Activated T-cell treated with anti-CD3 and anti-CD28 coated beads, Interleukin-2, amount 50 U/mL, for 24 hours (primary cell): ENCODE measurements at regions not wholly inside any gene's neighbourhood (a gene's known extent, or its start where the extent isn't known, plus 50 kb on each side); places are given as distances from the start of the nearest gene placed in this dataset.
"Not testable (repeated sequence)": the region's sequence is repeated elsewhere in the genome, so short reads cannot be mapped to it uniquely, and the experiment has no call there.

ENCODE experiments used
- DNase-seq: peaks from one replicate; pipeline ENCODE4 v3.0.0-alpha.2; 2020
- H3K27ac Mint-ChIP-seq: 2 replicates; pipeline ENCODE4 v1.8.0; 2020; ENCODE audit warnings: mild to moderate bottlenecking, mixed read lengths
- H3K27me3 Mint-ChIP-seq: 2 replicates; pipeline ENCODE4 v1.8.0; 2020; ENCODE audit warnings: mixed read lengths
- H3K36me3 Mint-ChIP-seq: 2 replicates; pipeline ENCODE4 v1.8.0; 2020; ENCODE audit warnings: low read depth, mixed read lengths
- H3K4me1 Mint-ChIP-seq: 2 replicates; pipeline ENCODE4 v1.8.0; 2020; ENCODE audit warnings: low read depth, mixed read lengths
- H3K4me3 Mint-ChIP-seq: 2 replicates; pipeline ENCODE4 v1.8.0; 2020; ENCODE audit warnings: mild to moderate bottlenecking, moderate library complexity, mixed read lengths
- H3K9me3 Mint-ChIP-seq: 2 replicates; pipeline ENCODE4 v1.8.0; 2020; ENCODE audit warnings: mixed read lengths

- Mint-ChIP-seq H3K36me3 (no peaks in the 10 kb centered on the region), H3K27me3 (no peaks in the 10 kb centered on the region), H3K4me3 (no peak overlapping the region), H3K9me3 (no peaks in the 10 kb centered on the region), H3K27ac (no peak overlapping the region), H3K4me1 (no peaks in the 10 kb centered on the region)
- DNase-seq = no peak
Measured at GRCh38 chr6:146957181-146958093, 246.8 kb upstream of the STXBP5 start.

GRCh38 chr6:146961831-146962230, 242.4 kb upstream of the STXBP5 start:
- Mint-ChIP-seq H3K9me3 (peaks cover 20% of the 10 kb centered on the region), H3K4me3 (no peak overlapping the region)

GRCh38 chr6:146962329-146962728, 241.9 kb upstream of the STXBP5 start:
- H3K27ac Mint-ChIP-seq = no peak overlapping the region
- peaks cover 11% of the 10 kb centered on the region for H3K36me3 Mint-ChIP-seq
- peaks cover 20% of the 10 kb centered on the region for H3K9me3 Mint-ChIP-seq
- no peak overlapping the region for H3K4me3 Mint-ChIP-seq
- DNase-seq = no peak
- no peaks in the 10 kb centered on the region for H3K4me1 Mint-ChIP-seq
- no peaks in the 10 kb centered on the region for H3K27me3 Mint-ChIP-seq

More at GRCh38 chr6:146961831-146962230, 242.4 kb upstream of the STXBP5 start:
- Mint-ChIP-seq H3K36me3 (peaks cover 11% of the 10 kb centered on the region), H3K4me1 (no peaks in the 10 kb centered on the region), H3K27ac (no peak overlapping the region), H3K27me3 (no peaks in the 10 kb centered on the region)
- DNase-seq = no peak

GRCh38 chr6:146965110-146965689, 239.0 kb upstream of the STXBP5 start:
- Mint-ChIP-seq H3K27me3 (no peaks in the 10 kb centered on the region), H3K9me3 (peaks cover 20% of the 10 kb centered on the region)

DNA sequence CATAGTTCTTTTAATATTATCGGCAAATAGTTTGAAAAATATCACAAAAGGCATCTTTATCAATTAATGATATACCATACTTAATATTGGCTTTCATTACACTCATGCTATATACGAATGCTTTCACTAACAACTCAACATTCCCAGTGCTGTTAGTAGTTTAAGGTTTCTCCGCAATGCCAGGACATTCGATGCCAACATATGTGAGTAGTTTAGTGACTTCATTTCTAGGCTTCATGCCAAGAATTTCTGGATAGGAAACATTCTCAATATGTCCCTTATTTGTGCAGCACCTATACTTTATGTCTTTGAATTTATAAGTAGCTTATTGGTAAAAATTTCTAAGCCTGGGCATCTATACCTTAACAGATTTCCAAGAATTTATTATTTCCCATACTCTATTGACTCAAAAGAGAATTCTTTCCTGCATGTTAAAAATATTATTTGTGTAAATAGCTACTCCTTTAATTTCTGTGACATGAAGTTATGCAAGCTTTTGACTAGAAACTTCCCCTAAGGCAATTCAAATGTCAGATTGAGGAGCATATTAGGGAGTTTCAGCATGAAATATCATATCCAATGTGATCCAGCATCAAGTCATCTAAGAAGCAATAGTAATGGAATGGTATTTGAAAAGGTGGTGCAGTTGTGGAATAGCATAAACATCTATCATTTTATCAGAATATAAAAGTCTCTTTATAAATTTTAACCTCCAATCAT, 236.0 kb upstream of the STXBP5 start:
- no peak overlapping the region for H3K4me3 Mint-ChIP-seq
- no peaks in the 10 kb centered on the region for H3K4me1 Mint-ChIP-seq

More at GRCh38 chr6:146965110-146965689, 239.0 kb upstream of the STXBP5 start:
- H3K27ac Mint-ChIP-seq = no peak overlapping the region
- H3K4me3 Mint-ChIP-seq = no peak overlapping the region
- H3K36me3 Mint-ChIP-seq = peaks cover 11% of the 10 kb centered on the region
- no peak for DNase-seq
- H3K4me1 Mint-ChIP-seq = no peaks in the 10 kb centered on the region

GRCh38 chr6:146972546-146972945, 231.7 kb upstream of the STXBP5 start:
- Mint-ChIP-seq H3K27me3 (no peaks in the 10 kb centered on the region), H3K27ac (no peak overlapping the region), H3K9me3 (no peaks in the 10 kb centered on the region), H3K4me1 (no peaks in the 10 kb centered on the region), H3K36me3 (no peaks in the 10 kb centered on the region), H3K4me3 (no peak overlapping the region)
- DNase-seq = no peak

More for the DNA sequence above, 236.0 kb upstream of the STXBP5 start:
- peaks cover 20% of the 10 kb centered on the region for H3K9me3 Mint-ChIP-seq
- H3K27ac Mint-ChIP-seq = no peak overlapping the region
- H3K27me3 Mint-ChIP-seq = no peaks in the 10 kb centered on the region
- H3K36me3 Mint-ChIP-seq = peaks cover 11% of the 10 kb centered on the region
- no peak for DNase-seq

DNA sequence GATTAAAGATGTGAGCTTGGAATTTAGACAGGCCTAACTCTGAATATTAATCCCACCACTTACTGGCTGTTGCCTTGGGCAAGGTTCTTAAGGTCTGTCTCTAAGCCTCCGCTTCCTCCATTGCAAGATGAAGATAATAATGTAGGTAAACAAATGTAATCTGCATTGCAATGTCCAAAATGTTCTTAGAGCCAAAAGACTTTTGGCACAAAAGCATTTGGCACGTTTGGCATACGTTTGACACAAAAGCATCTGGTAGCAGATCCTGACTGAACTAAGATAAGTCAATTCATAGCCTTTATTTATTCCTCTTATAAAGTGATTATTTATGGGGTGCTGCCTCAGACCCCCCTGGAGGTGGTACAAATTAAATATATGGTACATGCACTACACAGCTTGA, 229.9 kb upstream of the STXBP5 start:
- Mint-ChIP-seq H3K27ac (no peak overlapping the region), H3K4me3 (no peak overlapping the region), H3K4me1 (no peaks in the 10 kb centered on the region), H3K36me3 (no peaks in the 10 kb centered on the region), H3K27me3 (no peaks in the 10 kb centered on the region), H3K9me3 (no peaks in the 10 kb centered on the region)
- DNase-seq = no peak

- H3K4me1 Mint-ChIP-seq = no peaks in the 10 kb centered on the region
- no peak overlapping the region for H3K4me3 Mint-ChIP-seq
- DNase-seq = no peak
- no peaks in the 10 kb centered on the region for H3K36me3 Mint-ChIP-seq
- no peaks in the 10 kb centered on the region for H3K27me3 Mint-ChIP-seq
- H3K9me3 Mint-ChIP-seq = no peaks in the 10 kb centered on the region
- no peak overlapping the region for H3K27ac Mint-ChIP-seq
Measured at GRCh38 chr6:146975093-146975492, 229.1 kb upstream of the STXBP5 start.

DNA sequence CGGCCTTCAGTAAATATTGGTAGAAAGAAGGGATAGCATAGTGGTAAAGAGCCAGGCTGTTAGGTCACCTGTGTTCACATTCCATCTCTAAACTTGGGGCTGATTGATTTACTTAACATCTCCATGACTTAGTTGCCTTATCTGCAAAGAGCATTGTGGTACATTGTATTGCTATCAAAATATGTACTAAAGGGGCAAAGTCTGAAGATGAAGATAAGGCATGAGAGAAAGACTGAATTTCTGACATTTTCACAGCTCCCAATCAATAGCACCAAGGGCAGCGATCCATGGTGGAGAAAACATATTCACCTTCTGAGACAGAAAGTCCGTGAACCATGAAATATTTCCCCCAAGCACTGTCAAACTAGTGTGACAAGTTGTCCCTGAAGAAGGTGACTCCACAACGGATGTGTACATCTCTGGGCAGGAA, 223.3 kb upstream of the STXBP5 start:
- Mint-ChIP-seq H3K4me1 (no peaks in the 10 kb centered on the region), H3K27ac (no peak overlapping the region), H3K9me3 (no peaks in the 10 kb centered on the region), H3K4me3 (no peak overlapping the region), H3K36me3 (no peaks in the 10 kb centered on the region), H3K27me3 (no peaks in the 10 kb centered on the region)
- DNase-seq = no peak

GRCh38 chr6:146981981-146982380, 222.2 kb upstream of the STXBP5 start:
- Mint-ChIP-seq H3K27ac (no peak overlapping the region), H3K4me3 (no peak overlapping the region), H3K4me1 (no peaks in the 10 kb centered on the region), H3K9me3 (no peaks in the 10 kb centered on the region), H3K27me3 (no peaks in the 10 kb centered on the region), H3K36me3 (no peaks in the 10 kb centered on the region)
- DNase-seq = no peak

DNA sequence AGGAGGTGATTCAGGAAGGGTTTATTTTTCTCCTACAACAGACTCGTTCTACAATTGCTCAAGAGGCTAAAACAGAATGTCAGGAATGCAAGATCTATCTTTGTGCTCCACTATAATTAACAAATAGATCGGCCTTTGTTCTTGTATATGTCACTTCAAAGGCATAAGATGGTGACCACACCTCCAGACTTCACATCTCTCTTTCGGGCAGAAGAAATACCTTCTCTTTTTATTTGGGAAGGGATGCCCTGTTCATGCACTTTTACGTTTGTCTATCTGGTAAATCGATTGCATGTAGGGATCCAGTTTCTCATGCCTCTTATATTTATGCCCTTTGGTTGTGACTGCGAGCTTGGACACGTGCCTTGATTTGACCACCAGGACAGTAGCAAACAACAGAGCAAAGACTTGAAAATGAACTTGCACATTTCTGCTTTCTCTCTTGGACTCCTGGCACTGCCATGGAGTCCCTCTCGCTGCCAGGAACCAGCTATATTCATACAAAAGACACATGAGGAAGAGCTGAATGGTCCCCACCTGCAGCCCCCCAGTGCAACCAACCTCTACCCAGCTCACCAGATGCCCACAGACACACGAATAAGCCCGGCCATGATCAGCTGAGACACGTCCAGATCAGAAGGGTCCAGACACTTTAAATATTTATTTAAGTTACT, 219.8 kb upstream of the STXBP5 start:
- Mint-ChIP-seq H3K27ac (no peak overlapping the region), H3K4me3 (no peak overlapping the region), H3K27me3 (no peaks in the 10 kb centered on the region), H3K36me3 (no peaks in the 10 kb centered on the region), H3K4me1 (no peaks in the 10 kb centered on the region), H3K9me3 (no peaks in the 10 kb centered on the region)
- no peak for DNase-seq

DNA sequence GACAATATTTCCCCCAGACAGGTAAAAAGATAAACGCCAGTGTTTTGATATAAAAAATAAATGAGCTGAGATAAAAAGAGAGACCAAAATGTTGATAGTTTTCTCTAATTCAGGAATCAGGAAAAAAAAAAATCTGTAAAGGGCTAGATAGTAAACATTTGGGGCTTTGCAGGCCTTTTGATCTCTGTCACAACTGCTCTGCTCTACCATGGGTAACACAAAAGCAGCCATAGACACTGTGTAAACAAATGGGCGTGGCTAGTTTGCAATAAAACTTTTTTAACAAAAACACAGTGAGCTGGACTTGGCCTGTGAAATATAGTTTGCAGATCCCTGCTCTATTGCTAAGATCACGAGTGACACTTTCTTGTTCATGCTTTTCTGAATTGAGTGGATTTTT, 219.1 kb upstream of the STXBP5 start:
- H3K4me3 Mint-ChIP-seq = no peak overlapping the region
- H3K4me1 Mint-ChIP-seq = no peaks in the 10 kb centered on the region
- H3K27ac Mint-ChIP-seq = no peak overlapping the region
- no peak for DNase-seq
- H3K9me3 Mint-ChIP-seq = no peaks in the 10 kb centered on the region
- H3K27me3 Mint-ChIP-seq = no peaks in the 10 kb centered on the region
- no peaks in the 10 kb centered on the region for H3K36me3 Mint-ChIP-seq

DNA sequence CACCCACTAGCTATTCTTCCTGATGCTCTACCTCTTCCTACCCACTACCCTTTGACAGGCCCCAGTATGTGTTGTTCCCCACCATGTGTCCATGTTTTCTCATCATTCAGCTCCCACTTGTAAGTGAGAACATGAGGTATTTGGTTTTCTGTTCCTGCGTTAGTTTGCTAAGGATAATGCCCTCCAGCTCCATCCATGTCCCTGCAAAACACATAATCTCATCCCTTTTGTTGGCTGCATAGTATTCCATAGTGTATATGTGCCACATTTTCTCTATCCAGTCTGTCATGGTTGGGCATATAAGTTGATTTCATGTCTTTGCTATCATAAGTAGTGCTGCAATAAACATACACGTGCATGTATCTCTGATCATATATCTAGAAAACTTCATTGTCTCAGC, 218.3 kb upstream of the STXBP5 start:
- no peak overlapping the region for H3K27ac Mint-ChIP-seq
- DNase-seq = no peak

GRCh38 chr6:146987938-146988337, 216.3 kb upstream of the STXBP5 start:
- not testable (repeated sequence) for H3K27ac Mint-ChIP-seq, H3K4me1 Mint-ChIP-seq, H3K27me3 Mint-ChIP-seq, H3K36me3 Mint-ChIP-seq, H3K4me3 Mint-ChIP-seq, H3K9me3 Mint-ChIP-seq, DNase-seq

More for the DNA sequence above, 218.3 kb upstream of the STXBP5 start:
- Mint-ChIP-seq H3K9me3 (no peaks in the 10 kb centered on the region), H3K4me3 (no peak overlapping the region), H3K4me1 (no peaks in the 10 kb centered on the region), H3K36me3 (no peaks in the 10 kb centered on the region), H3K27me3 (no peaks in the 10 kb centered on the region)
